ENCODE measurements at regions not wholly inside any gene's neighbourhood (a gene's known extent, or its start where the extent isn't known, plus 50 kb on each side); places are given as distances from the start of the nearest gene placed in this dataset.
"Not testable (repeated sequence)": the region's sequence is repeated elsewhere in the genome, so short reads cannot be mapped to it uniquely, and the experiment has no call there.

DNA sequence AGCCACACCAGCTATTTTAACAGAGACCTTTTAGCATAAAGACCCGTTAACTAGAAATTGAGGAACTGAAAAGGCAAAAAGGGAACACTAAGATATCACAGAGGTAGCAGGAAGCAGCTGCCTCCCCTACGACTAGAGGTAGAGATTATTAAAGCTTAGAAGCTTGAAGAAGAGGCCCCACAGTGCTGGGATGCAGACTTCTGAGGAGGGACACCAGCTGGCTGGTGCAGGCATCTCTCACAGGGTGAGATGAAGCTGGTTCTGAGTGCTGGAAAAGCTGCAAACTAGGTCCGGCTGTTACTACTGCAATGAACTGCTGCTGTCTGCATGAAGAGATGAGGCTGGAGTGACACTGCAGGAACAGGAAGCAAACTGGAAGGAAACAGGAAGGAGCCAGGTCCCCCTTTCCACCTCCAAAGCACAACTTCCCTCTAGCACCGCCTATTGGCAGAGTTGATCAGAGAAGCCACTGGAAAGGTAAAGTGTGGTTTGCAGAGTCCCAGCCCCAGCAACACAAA lies 61.2 kb upstream of the MRPS9 start:
- DNase-seq (ENCODE audit: low read depth) = no peak

DNA sequence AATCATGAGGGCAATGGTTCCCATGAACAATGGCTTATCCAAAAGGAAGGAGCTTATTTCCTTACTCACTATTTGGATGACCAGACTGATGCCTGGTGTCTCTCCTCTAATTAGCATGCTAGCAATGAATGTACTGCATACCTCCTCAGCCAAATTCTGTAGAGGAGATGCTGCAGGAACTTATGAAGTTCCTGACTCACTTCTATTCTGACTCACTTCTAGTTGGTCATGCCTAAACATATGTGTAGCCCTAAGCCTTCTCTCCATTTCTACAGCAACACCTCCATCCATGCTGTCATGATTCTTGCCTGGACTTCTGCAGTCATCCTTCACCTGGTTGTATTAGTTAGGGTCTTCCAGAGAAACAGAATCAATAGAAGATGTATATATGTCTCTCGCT lies 59.9 kb upstream of the MRPS9 start:
- no peak for DNase-seq (ENCODE audit: low read depth)

DNA sequence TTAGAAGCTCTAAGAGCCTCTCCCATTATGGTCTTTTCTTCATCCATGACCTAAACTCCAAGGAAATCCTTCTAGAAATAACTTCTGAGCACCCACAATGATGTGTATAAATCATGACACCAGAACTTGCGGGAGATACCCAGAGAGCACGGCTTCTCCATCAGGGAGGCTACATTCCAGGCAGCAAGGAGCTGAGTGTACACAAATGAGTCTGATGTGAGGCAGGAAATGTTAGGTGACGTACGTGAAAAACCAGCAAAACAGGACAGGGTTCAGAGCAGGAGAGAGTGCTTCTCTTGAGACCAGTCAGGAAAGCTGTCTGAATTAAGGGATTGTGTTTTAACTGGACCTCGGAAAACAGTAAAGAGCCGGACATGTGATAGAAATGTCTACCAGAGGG lies 58.1 kb upstream of the MRPS9 start:
- not testable (repeated sequence) for DNase-seq (ENCODE audit: low read depth)

DNA sequence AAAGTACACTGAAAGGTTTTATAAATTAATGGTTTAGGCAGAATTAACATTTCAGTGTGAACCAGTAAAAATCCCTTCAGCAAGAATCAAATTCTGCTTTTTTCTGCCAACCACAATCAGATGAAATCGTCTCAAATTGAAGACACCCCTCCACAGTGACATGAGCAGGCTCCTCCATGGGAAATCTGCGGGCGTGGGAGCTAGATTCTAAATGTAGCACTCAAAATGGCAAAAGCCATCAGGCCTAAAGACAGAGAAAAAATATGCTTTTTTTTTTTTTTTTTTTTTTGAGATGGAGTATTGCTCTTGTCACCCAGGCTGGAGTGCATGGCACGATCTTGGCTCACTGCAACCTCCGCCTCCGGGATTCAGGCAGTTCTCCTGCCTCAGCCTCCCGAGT lies 55.8 kb upstream of the MRPS9 start:
- no peak for DNase-seq (ENCODE audit: low read depth)

Measured in RPMI7951 (cell line).